ENCODE measurements at regions not wholly inside any gene's neighbourhood (a gene's known extent, or its start where the extent isn't known, plus 50 kb on each side); places are given as distances from the start of the nearest gene placed in this dataset.

GRCh38 chr11:76276781-76277155 lies 70.5 kb upstream of the WNT11 start:
- DNase-seq (ENCODE audit: low read depth in 2 of 2), result no peak

DNA sequence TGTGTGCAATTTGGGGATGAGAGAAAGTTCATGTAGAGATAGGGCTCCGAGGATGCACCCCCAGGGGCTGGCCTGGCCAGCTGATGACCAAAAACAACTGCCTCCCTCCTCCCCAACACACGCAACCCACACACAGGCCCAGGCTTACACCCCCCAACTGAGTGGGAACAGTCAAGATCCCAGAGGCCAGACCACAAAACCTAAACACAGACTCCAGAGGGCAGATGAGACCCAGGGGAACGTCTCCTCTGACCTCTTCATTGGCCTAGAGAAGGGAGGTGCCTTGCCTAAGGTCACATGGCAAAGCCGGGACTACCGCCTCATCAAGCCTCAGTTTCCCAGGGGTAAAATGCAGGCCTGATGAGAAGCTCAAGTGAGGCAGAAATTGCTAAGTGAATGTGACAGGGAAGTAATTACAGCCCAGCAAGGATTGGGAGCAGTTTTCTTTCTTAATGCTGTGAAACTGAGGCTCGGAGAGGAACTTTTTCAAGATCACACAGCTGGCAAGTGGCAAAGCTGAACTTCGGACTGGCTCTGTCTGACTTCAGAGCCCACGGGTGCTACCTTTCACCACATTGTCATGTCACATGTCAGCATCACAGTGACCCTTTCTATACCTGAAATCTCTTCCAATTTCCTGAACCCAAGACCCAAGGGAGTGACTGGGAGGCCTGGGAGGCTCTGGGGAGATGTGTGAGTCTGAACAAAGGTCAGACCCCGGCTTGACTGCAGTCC lies 69.9 kb upstream of the WNT11 start:
- DNase-seq (ENCODE audit: low read depth in 2 of 2), result no peak

DNA sequence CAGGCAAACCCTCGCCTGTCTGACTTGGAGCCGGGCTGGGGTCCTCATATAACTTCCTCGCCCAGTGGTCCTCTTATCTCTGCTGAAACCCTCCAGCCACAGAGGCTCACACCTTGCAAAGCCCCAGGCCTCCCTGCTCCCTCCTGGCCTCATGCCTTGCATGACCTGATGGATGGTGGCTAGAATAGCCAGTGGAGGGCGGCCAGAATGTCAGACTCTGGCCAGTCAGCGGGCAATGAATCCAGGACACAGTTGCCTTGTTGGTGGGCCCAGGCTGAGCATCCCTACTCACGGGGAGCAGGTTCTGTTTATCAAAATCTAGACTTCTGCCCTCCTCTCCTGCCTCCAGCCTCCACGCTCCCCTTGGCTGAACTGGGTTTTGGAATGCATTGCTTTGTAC lies 69.1 kb upstream of the WNT11 start:
- no peak for DNase-seq (ENCODE audit: low read depth in 2 of 2)

- no peak for DNase-seq (ENCODE audit: low read depth in 2 of 2)
Observed at GRCh38 chr11:76271068-76271467, 64.8 kb upstream of the WNT11 start.

DNA sequence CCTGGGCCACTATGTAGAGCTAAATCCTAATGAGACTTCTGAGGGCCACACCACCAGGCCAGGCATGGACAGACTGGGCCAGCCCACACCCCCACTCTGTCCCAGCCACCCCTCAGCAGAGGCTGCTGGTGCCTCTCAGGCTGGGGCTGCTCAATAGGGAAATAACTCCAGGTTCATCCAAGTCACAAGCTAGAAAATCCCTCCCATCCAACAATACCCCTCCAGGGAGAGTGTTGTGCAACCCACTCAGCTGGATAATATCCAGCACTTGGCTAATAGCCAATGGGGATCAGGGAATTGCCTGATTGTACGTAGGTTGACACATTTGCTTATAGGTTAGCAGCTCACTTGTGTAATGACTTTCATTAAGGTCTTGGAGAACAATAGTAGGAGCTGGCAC lies 64.1 kb upstream of the WNT11 start:
- DNase-seq (ENCODE audit: low read depth in 2 of 2), result no peak

DNA sequence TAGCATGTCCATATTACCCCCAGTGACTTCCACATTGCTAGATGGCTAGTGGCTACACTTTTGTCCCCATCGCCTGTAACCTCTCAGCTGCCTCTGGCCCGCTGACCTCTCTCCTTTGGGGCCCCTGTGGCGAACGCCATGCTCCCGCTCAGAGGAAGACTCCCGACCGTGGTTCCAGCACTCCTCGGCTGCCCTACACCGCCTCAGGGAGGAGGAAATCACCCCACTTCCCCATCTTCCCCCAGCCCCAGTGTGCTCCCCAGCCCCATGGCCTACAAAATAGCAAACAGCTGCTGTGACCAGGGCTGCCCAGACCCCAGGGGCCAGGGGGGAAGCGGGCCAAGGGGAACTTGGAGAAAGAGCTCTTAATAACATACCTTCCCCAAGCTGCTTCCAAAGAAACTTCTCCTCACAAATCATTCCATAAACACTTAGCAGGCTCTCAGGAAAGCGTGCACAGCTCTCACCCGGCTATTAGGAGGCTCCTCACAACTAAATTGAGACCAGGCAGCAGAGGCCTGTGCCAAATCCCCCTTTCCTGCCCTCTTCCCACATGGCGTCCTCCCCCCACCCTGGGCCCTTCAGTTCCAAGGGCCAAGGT lies 63.5 kb upstream of the WNT11 start:
- no peak for DNase-seq (ENCODE audit: low read depth in 2 of 2)

- no peak for DNase-seq (ENCODE audit: low read depth in 2 of 2)
Observed at GRCh38 chr11:76269247-76269646, 62.9 kb upstream of the WNT11 start.

- DNase-seq (ENCODE audit: low read depth in 2 of 2), result no peak
Observed at GRCh38 chr11:76268498-76268897, 62.2 kb upstream of the WNT11 start.

DNA sequence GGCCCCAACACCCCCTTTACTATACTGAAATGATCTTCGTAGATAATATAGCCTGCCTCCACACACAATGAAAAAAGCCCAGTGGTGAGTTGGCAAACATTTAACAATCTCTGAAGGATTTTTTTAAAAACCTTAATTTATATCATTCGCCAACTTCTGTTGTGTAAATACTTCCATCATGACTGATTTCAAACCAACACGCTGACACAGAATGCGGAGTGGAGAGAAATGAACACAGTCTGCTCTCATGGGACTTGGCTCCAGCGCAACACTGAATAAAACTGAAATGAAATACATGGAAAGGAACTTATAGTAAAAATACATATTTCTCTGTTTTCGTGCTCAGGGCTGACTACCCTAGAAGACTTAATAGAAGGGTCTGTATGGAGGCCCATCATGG lies 61.3 kb upstream of the WNT11 start:
- DNase-seq (ENCODE audit: low read depth in 2 of 2), result no peak

DNA sequence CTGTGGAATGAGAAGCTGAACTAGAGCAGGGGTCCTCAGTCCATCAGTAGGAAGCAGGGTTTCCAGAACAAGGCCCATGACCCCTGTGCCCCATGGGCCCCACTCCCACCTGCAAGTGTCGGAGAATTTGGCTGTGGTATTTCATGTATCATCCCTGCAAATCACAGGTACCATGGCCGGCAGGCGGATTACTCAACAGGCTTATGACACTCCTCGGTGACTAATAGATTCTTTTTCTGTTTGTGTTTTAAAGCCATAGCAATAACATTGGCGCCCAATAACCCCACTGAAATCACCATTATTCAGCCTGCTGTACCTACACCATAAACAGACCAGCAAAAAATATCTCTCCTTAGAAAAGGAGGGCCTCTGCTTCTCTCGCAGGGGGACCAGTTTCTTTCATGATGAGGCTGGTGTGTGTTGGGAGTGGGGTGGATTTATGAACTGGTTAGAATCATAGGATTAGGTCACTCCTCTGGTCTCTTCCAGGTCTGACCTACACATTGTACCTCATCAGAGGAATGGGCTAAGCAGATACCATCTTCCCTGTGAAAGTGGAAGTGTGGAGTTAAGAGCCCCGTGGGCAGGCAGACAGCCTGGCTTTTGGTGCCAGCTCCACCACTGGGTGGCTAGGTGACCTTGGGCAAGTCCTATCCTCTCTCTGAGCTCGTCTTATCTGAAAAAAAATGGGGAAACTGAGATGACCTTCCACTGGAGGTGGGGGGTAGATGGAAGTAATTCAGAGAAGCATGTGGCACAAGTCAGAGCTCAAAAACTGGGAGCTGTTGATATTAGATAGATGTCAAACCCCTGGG lies 60.2 kb upstream of the WNT11 start:
- DNase-seq (ENCODE audit: low read depth in 2 of 2), result no peak

GRCh38 chr11:76265771-76266241 lies 59.5 kb upstream of the WNT11 start:
- no peak for DNase-seq (ENCODE audit: low read depth in 2 of 2)

GRCh38 chr11:76263657-76264056 lies 57.4 kb upstream of the WNT11 start:
- DNase-seq (ENCODE audit: low read depth in 2 of 2), result no peak

- DNase-seq (ENCODE audit: low read depth in 2 of 2), result no peak
Observed at GRCh38 chr11:76263166-76263565, 56.9 kb upstream of the WNT11 start.

DNA sequence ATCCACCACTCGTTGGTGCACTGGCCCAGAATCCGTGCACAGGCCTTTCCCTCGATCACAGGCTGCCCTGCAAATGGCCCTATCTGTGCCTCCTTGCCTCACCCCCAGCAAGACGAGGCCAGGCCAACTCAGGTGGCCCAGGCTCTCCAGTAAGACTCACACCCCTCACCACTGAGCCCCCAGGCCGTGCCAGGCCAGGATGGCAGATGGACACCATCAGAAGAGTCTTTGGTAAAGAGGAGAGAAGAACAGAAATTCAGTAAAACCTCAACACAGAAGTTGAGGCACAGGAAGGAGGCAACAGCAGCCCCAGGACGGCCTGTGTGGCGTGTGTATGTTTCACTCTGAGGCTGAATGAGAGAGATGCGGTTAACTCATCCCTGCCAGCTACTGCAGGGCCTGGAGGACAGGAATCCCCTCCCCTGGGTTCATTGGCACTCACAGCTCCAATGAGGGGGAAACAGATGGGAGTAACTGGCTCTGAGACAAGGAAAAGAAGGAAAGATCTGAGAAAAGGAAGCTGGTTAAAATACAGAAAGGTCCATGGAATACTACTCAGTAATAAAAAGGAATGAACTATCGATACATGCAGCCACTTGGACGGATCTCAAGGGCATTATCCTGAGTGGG lies 54.1 kb upstream of the WNT11 start:
- DNase-seq (ENCODE audit: low read depth in 2 of 2), result no peak

GRCh38 chr11:76259299-76259908 lies 53.1 kb upstream of the WNT11 start:
- DNase-seq (ENCODE audit: low read depth in 2 of 2), result no peak

- no peak for DNase-seq (ENCODE audit: low read depth in 2 of 2)
Observed at GRCh38 chr11:76257074-76257719, 50.9 kb upstream of the WNT11 start.

DNA sequence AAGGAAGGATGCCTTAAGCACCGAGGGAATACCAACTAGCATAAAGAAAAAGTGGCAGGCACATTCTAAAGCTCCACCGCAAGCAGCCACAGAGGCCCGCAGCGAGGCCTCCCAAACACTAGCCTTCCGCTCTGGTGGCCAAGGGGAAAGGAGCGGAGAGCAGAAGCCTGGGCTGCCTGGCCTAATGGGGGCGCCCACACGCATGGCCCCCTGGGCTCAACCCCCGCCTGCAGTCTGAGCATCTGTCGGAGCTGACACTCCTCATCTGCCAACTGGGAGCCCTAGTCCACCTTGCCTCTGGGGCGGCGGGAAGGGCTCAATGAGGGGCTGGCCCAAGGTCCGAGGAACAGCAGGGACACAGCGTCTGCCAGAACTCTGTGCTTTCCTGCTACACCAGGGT lies 50.1 kb upstream of the WNT11 start:
- no peak for DNase-seq (ENCODE audit: low read depth in 2 of 2)
